ENCODE measurements at regions not wholly inside any gene's neighbourhood (a gene's known extent, or its start where the extent isn't known, plus 50 kb on each side); places are given as distances from the start of the nearest gene placed in this dataset.

- no peak for DNase-seq (ENCODE audit: low spot score)
These were observed 140.2 kb upstream of the OTOS start for GRCh38 chr2:240280621-240281020.

- DNase-seq (ENCODE audit: low spot score) = no peak
These were observed 144.2 kb upstream of the OTOS start for GRCh38 chr2:240284503-240285259.

GRCh38 chr2:240285725-240286124, 145.3 kb upstream of the OTOS start:
- DNase-seq (ENCODE audit: low spot score) = no peak

GRCh38 chr2:240286596-240286995, 146.1 kb upstream of the OTOS start:
- no peak for DNase-seq (ENCODE audit: low spot score)

- no peak for DNase-seq (ENCODE audit: low spot score)
These were observed 146.6 kb upstream of the OTOS start for GRCh38 chr2:240287011-240287410.

GRCh38 chr2:240287496-240288086, 147.1 kb upstream of the OTOS start:
- DNase-seq (ENCODE audit: low spot score) = no peak

GRCh38 chr2:240288087-240288521, 147.4 kb upstream of the GPC1 start:
- DNase-seq (ENCODE audit: low spot score) = no peak

GRCh38 chr2:240289701-240290431, 145.6 kb upstream of the GPC1 start:
- no peak for DNase-seq (ENCODE audit: low spot score)

- no peak for DNase-seq (ENCODE audit: low spot score)
These were observed 144.8 kb upstream of the GPC1 start for GRCh38 chr2:240290432-240291336.

- DNase-seq (ENCODE audit: low spot score) = no peak
These were observed 144.0 kb upstream of the GPC1 start for GRCh38 chr2:240291337-240292034.

GRCh38 chr2:240292035-240292574, 143.4 kb upstream of the GPC1 start:
- DNase-seq (ENCODE audit: low spot score) = no peak

- DNase-seq (ENCODE audit: low spot score) = no peak
These were observed 142.6 kb upstream of the GPC1 start for GRCh38 chr2:240292619-240293525.

GRCh38 chr2:240293557-240294461, 141.7 kb upstream of the GPC1 start:
- no peak for DNase-seq (ENCODE audit: low spot score)

- DNase-seq (ENCODE audit: low spot score) = no peak
These were observed 140.9 kb upstream of the GPC1 start for GRCh38 chr2:240294514-240294913.

- no peak for DNase-seq (ENCODE audit: low spot score)
These were observed 140.0 kb upstream of the GPC1 start for GRCh38 chr2:240295256-240296103.

- DNase-seq (ENCODE audit: low spot score) = no peak
These were observed 139.4 kb upstream of the GPC1 start for GRCh38 chr2:240296104-240296406.

- no peak for DNase-seq (ENCODE audit: low spot score)
These were observed 138.8 kb upstream of the GPC1 start for GRCh38 chr2:240296476-240297255.
